GM18499 (cell line): ENCODE measurements at regions not wholly inside any gene's neighbourhood (a gene's known extent, or its start where the extent isn't known, plus 50 kb on each side); places are given as distances from the start of the nearest gene placed in this dataset.
"Not testable (repeated sequence)": the region's sequence is repeated elsewhere in the genome, so short reads cannot be mapped to it uniquely, and the experiment has no call there.

ENCODE experiments used
- ATAC-seq: cut with Tn5 transposase; IDR thresholded peaks from one replicate; pipeline ENCODE4 v1.9.1; 2021; ENCODE audit warnings: moderate number of reproducible peaks; ENCODE audit not compliant: insufficient read depth, unreplicated experiment

GRCh38 chr16:13336335-13336734 lies 434.9 kb downstream of the SHISA9 start:
- no peak for ATAC-seq

GRCh38 chr16:13336907-13337881 lies 435.8 kb downstream of the SHISA9 start:
- ATAC-seq = not testable (repeated sequence)

GRCh38 chr16:13338044-13338443 lies 436.6 kb downstream of the SHISA9 start:
- ATAC-seq = no peak

- no peak for ATAC-seq
Observed at GRCh38 chr16:13342675-13343074, 441.3 kb downstream of the SHISA9 start.

- ATAC-seq = no peak
Observed at GRCh38 chr16:13344001-13344400, 442.6 kb downstream of the SHISA9 start.

GRCh38 chr16:13348416-13348815 lies 447.0 kb downstream of the SHISA9 start:
- no peak for ATAC-seq

- ATAC-seq = no peak
Observed at GRCh38 chr16:13350000-13350399, 448.6 kb downstream of the SHISA9 start.

GRCh38 chr16:13351181-13351580 lies 449.8 kb downstream of the SHISA9 start:
- no peak for ATAC-seq

GRCh38 chr16:13351601-13352217 lies 450.3 kb downstream of the SHISA9 start:
- no peak for ATAC-seq

GRCh38 chr16:13352796-13353195 lies 451.4 kb downstream of the SHISA9 start:
- ATAC-seq = not testable (repeated sequence)

- ATAC-seq = not testable (repeated sequence)
Observed at GRCh38 chr16:13357842-13358241, 456.4 kb downstream of the SHISA9 start.

- ATAC-seq = no peak
Observed at GRCh38 chr16:13359835-13360234, 458.4 kb downstream of the SHISA9 start.

- no peak for ATAC-seq
Observed at GRCh38 chr16:13372421-13372820, 471.0 kb downstream of the SHISA9 start.

- ATAC-seq = no peak
Observed at GRCh38 chr16:13376174-13376573, 474.8 kb downstream of the SHISA9 start.

GRCh38 chr16:13377143-13377542 lies 475.7 kb downstream of the SHISA9 start:
- no peak for ATAC-seq

- ATAC-seq = no peak
Observed at GRCh38 chr16:13378151-13378550, 476.8 kb downstream of the SHISA9 start.

GRCh38 chr16:13379266-13379665 lies 477.9 kb downstream of the SHISA9 start:
- ATAC-seq = no peak

GRCh38 chr16:13385156-13386040 lies 484.0 kb downstream of the SHISA9 start:
- ATAC-seq = not testable (repeated sequence)

- ATAC-seq = no peak
Observed at GRCh38 chr16:13390093-13390985, 488.9 kb downstream of the SHISA9 start.

- ATAC-seq = no peak
Observed at GRCh38 chr16:13390986-13391305, 489.5 kb downstream of the SHISA9 start.
